Heart left ventricle (tissue), 13 donors: ENCODE measurements at regions not wholly inside any gene's neighbourhood (a gene's known extent, or its start where the extent isn't known, plus 50 kb on each side); places are given as distances from the start of the nearest gene placed in this dataset.

Experiments used
- CTCF ChIP-seq, 12 donors: fragments of 200-600 bp; sonication (generic) in 4 of 12; IDR thresholded peaks; one replicate each; pipeline versions ENCODE4 v1.5.0 to v1.8.0; 2018 to 2022; ENCODE audit warnings: antibody characterized with exemption in 12 of 12, mild to moderate bottlenecking in 5 of 12
- POLR2A ChIP-seq, 2 donors: fragments of 450-650 bp; IDR thresholded peaks; one replicate each; pipeline ENCODE4 v1.6.1; 2017; ENCODE audit warnings: antibody characterized with exemption in 2 of 2, mild to moderate bottlenecking in 2 of 2, moderate library complexity in 2 of 2
- donor health status: ischemic (EF 13 %, LVEDD 7.1; RV severe dilation, severe dysfunction).
- donor health status: DM: no; HTN: yes; CAD: no.
- donor health status: DM: no; HTN: no; CAD: no.
- donor health status: ischemic (EF 25% LVEDD 6.9; RV normal size, moderate dysfunction).
- donor health status: ischemic (EF 25% LVEDD 5.7; RV mildly dilated, moderate dysfunction).
- donor health status: ischemic (EF 35%, LVEDD 5.7; RV mildly dilated, moderate dysfunction).
- donor health status: nonischemic (EF 11% LVEDD 7.7; RV severe dilation, severe dysfunction).
- donor health status: DM: yes; HTN: yes; CAD: no.
- donor health status: PGD.
- donor health status: ischemic (EF 29% LVEDD 5.4; RV normal size, mild dysfunction).
- donor health status: nonischemic (EF 23%, LVEDD 6.1; RV moderate dilation, normal function).

GRCh38 chr16:55249936-55250335 lies 74.1 kb upstream of the IRX6 start:
- TF ChIP-seq CTCF (IDR thresholded peaks at IDR 0.05) (no peak), POLR2A (IDR thresholded peaks at IDR 0.05) (no peak)
